ENCODE measurements at regions not wholly inside any gene's neighbourhood (a gene's known extent, or its start where the extent isn't known, plus 50 kb on each side); places are given as distances from the start of the nearest gene placed in this dataset.

- DNase-seq (ENCODE audit: low read depth) = no peak
These were observed 50.6 kb upstream of the MRPS6 start for GRCh38 chr21:34022627-34023335.

- DNase-seq (ENCODE audit: low read depth) = no peak
These were observed 51.7 kb upstream of the MRPS6 start for GRCh38 chr21:34021726-34022125.

- no peak for DNase-seq (ENCODE audit: low read depth)
These were observed 52.3 kb upstream of the MRPS6 start for GRCh38 chr21:34020983-34021553.

- no peak for DNase-seq (ENCODE audit: low read depth)
These were observed 53.2 kb upstream of the MRPS6 start for GRCh38 chr21:34020005-34020847.

- DNase-seq (ENCODE audit: low read depth) = no peak
These were observed 54.0 kb upstream of the MRPS6 start for GRCh38 chr21:34019402-34019801.

GRCh38 chr21:34018910-34019309 is 54.5 kb upstream of the MRPS6 start:
- no peak for DNase-seq (ENCODE audit: low read depth)

- DNase-seq (ENCODE audit: low read depth) = no peak
These were observed 55.2 kb upstream of the MRPS6 start for GRCh38 chr21:34018185-34018584.

- DNase-seq (ENCODE audit: low read depth) = no peak
These were observed 56.1 kb upstream of the MRPS6 start for GRCh38 chr21:34017039-34017961.

GRCh38 chr21:34012640-34013039 is 60.7 kb upstream of the MRPS6 start:
- no peak for DNase-seq (ENCODE audit: low read depth)

GRCh38 chr21:34011660-34012059 is 61.7 kb upstream of the MRPS6 start:
- no peak for DNase-seq (ENCODE audit: low read depth)

- DNase-seq (ENCODE audit: low read depth) = no peak
These were observed 64.2 kb upstream of the MRPS6 start for GRCh38 chr21:34009193-34009592.

GRCh38 chr21:34008618-34009017 is 64.8 kb upstream of the MRPS6 start:
- DNase-seq (ENCODE audit: low read depth) = no peak

GRCh38 chr21:34006611-34007168 is 66.7 kb upstream of the MRPS6 start:
- no peak for DNase-seq (ENCODE audit: low read depth)

- DNase-seq (ENCODE audit: low read depth) = no peak
These were observed 68.4 kb upstream of the MRPS6 start for GRCh38 chr21:34004974-34005373.

GRCh38 chr21:34004013-34004938 is 69.1 kb upstream of the MRPS6 start:
- no peak for DNase-seq (ENCODE audit: low read depth)

- no peak for DNase-seq (ENCODE audit: low read depth)
These were observed 70.0 kb upstream of the MRPS6 start for GRCh38 chr21:34003428-34003827.

GRCh38 chr21:34000375-34000774 is 73.0 kb upstream of the MRPS6 start:
- DNase-seq (ENCODE audit: low read depth) = no peak

- DNase-seq (ENCODE audit: low read depth) = no peak
These were observed 74.6 kb upstream of the MRPS6 start for GRCh38 chr21:33998809-33999208.

GRCh38 chr21:33998402-33998801 is 75.0 kb upstream of the MRPS6 start:
- DNase-seq (ENCODE audit: low read depth) = no peak

- DNase-seq (ENCODE audit: low read depth) = no peak
These were observed 75.9 kb upstream of the MRPS6 start for GRCh38 chr21:33997436-33997835.

GRCh38 chr21:33994373-33994772 is 78.8 kb upstream of the ATP5PO start:
- DNase-seq (ENCODE audit: low read depth) = no peak

Measured in ELR (cell line).